ENCODE measurements at regions not wholly inside any gene's neighbourhood (a gene's known extent, or its start where the extent isn't known, plus 50 kb on each side); places are given as distances from the start of the nearest gene placed in this dataset.

DNA sequence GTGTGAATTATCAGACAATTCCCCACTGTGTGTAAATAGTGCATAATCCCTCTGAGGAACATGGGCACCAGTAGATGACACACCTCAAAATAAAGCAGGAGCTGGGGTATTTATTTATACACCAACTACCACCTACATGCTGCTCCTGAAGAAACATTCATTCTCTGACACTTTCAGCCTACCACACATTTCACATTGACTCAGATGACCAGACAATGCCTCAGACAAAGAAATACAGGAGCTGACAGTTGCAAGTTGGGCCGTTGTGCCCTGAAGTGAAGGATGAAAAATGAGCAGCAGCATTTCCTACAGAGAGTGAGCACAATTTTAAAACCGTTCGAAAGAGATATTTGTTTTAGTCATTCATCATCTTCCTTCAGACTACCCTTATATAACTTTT lies 63.2 kb downstream of the RGS2 start:
- TF ChIP-seq SIX5 (IDR thresholded peaks at IDR 0.05; ENCODE audit: low read depth, low read length, severe bottlenecking) (no peak), MTA3 (IDR thresholded peaks at IDR 0.05; ENCODE audit: borderline replicate concordance, low read length) (no peak), USF2 (IDR thresholded peaks at IDR 0.05; ENCODE audit: borderline replicate concordance, low read depth, low read length) (no peak), POLR2AphosphoS2 (IDR thresholded peaks at IDR 0.05; ENCODE audit: low read depth, low read length) (no peak), CTCF (IDR thresholded peaks at IDR 0.05 in 2 of 3, conservative IDR thresholded peaks at IDR 0.05 in 1 of 3; ENCODE audit: control insufficient read depth in 2 of 3, extremely low read depth in 1 of 3, insufficient read depth in 1 of 3, low read depth in 3 of 3, low read length in 3 of 3) (no peak), CHD4 (IDR thresholded peaks at IDR 0.05) (no peak), MEF2B (IDR thresholded peaks at IDR 0.05; ENCODE audit: partially characterized antibody, poor library complexity, severe bottlenecking) (no peak)
- TF ChIP-seq, protein P1, sequence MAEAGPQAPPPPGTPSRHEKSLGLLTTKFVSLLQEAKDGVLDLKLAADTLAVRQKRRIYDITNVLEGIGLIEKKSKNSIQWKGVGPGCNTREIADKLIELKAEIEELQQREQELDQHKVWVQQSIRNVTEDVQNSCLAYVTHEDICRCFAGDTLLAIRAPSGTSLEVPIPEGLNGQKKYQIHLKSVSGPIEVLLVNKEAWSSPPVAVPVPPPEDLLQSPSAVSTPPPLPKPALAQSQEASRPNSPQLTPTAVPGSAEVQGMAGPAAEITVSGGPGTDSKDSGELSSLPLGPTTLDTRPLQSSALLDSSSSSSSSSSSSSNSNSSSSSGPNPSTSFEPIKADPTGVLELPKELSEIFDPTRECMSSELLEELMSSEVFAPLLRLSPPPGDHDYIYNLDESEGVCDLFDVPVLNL (IDR thresholded peaks at IDR 0.05; ENCODE audit: low read depth, low read length), result no peak

Measured in GM12878 (cell line).